ENCODE measurements at regions not wholly inside any gene's neighbourhood (a gene's known extent, or its start where the extent isn't known, plus 50 kb on each side); places are given as distances from the start of the nearest gene placed in this dataset.

DNA sequence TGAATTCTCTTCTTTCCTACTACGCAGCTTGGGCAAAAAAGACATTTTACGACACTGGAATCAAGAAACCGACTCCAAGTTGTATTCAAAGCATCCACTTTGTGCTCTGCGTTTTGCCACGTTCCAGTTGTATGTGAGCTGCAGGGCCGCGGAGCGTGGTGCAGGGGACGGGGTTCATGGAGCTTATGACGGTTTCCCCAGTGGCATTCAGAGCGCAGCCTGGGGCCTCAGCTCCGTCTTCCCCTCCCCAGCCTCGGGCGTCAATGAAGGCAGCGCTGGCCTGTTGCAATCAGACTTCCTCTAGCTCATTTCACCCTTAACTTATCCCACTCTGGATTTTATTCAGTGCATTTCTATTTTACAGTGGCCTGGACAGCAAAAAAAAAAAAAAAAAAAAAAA, 403.4 kb upstream of the KLF6 start:
- no peaks in the 10 kb centered on the region for H3K27me3 ChIP-seq (ENCODE audit: insufficient read depth, low read length)
- H3K4me2 ChIP-seq (ENCODE audit: insufficient read depth, insufficient read length, low read length), result no peak overlapping the region
- no peak overlapping the region for H4K5ac ChIP-seq (ENCODE audit: insufficient read length, low read depth, low read length)
- H4K8ac ChIP-seq (replicated peaks; ENCODE audit: insufficient read length, low read depth, low read length), result no peak overlapping the region
- H3K79me2 ChIP-seq (ENCODE audit: insufficient read depth, low read length), result no peaks in the 10 kb centered on the region
- H3K9me3 ChIP-seq (ENCODE audit: control insufficient read depth, low read depth, low read length), result no peaks in the 10 kb centered on the region
- H3K9me3 Mint-ChIP-seq, result no peaks in the 10 kb centered on the region
- H3T11ph ChIP-seq (ENCODE audit: low read length), result no peak overlapping the region
- no peak overlapping the region for H3K4ac ChIP-seq (ENCODE audit: low read depth, low read length)
- H2BK5ac ChIP-seq (ENCODE audit: insufficient read length, low read length), result no peak overlapping the region
- H3K4me1 ChIP-seq (ENCODE audit: insufficient read depth, low read length), result no peaks in the 10 kb centered on the region
- H3K27ac Mint-ChIP-seq, result no peak overlapping the region
- H3K27ac ChIP-seq (ENCODE audit: insufficient read length, low read depth, low read length), result no peak overlapping the region
- no peak overlapping the region for H3K18ac ChIP-seq (ENCODE audit: insufficient read length, low read depth, low read length)
- H2AFZ ChIP-seq (ENCODE audit: low read length), result no peak overlapping the region
- no peak overlapping the region for H3K23ac ChIP-seq (ENCODE audit: insufficient read length, low read depth, low read length)
- no peak overlapping the region for H4K91ac ChIP-seq (ENCODE audit: insufficient read length, low read depth, low read length)
- TF ChIP-seq, protein P1, sequence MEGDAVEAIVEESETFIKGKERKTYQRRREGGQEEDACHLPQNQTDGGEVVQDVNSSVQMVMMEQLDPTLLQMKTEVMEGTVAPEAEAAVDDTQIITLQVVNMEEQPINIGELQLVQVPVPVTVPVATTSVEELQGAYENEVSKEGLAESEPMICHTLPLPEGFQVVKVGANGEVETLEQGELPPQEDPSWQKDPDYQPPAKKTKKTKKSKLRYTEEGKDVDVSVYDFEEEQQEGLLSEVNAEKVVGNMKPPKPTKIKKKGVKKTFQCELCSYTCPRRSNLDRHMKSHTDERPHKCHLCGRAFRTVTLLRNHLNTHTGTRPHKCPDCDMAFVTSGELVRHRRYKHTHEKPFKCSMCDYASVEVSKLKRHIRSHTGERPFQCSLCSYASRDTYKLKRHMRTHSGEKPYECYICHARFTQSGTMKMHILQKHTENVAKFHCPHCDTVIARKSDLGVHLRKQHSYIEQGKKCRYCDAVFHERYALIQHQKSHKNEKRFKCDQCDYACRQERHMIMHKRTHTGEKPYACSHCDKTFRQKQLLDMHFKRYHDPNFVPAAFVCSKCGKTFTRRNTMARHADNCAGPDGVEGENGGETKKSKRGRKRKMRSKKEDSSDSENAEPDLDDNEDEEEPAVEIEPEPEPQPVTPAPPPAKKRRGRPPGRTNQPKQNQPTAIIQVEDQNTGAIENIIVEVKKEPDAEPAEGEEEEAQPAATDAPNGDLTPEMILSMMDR (conservative IDR thresholded peaks at IDR 0.05), result no peak
- H2AK5ac ChIP-seq (ENCODE audit: insufficient read length, low read length), result no peak overlapping the region
- no peak overlapping the region for H2BK20ac ChIP-seq (ENCODE audit: low read depth, low read length, poor library complexity, severe bottlenecking)
- WGBS (ENCODE audit: extremely low coverage, insufficient read length, low lambda C conversion rate), result no CpG with 5 or more reads among the region's 15 CpGs
- no peak for DNase-seq
- H3K27me3 Mint-ChIP-seq (ENCODE audit: low read depth), result no peaks in the 10 kb centered on the region
- no peak overlapping the region for H2BK12ac ChIP-seq (ENCODE audit: insufficient read length, low read depth, low read length)
- H3K4me1 Mint-ChIP-seq, result peaks cover 4% of the 10 kb centered on the region in 2 experiments
- no peak overlapping the region for H2BK15ac ChIP-seq (ENCODE audit: low read depth, low read length)
- no peaks in the 10 kb centered on the region for H3K79me1 ChIP-seq (ENCODE audit: insufficient read depth, low read depth, low read length, poor library complexity, severe bottlenecking)
- H3K9ac ChIP-seq (ENCODE audit: extremely low read depth, insufficient read length, low read length), result no peak overlapping the region
- no peak overlapping the region for H3K4me3 Mint-ChIP-seq
- no peaks in the 10 kb centered on the region for H4K20me1 ChIP-seq (ENCODE audit: control insufficient read depth, insufficient read depth, insufficient read length)
- H3K14ac ChIP-seq (ENCODE audit: insufficient read depth, low read length), result no peak overlapping the region; the same call in 1 of the 2 replicates
- no peaks in the 10 kb centered on the region for H3K36me3 Mint-ChIP-seq (ENCODE audit: insufficient read depth in 1 of 3, low read depth in 3 of 3)
- H3K56ac ChIP-seq (ENCODE audit: insufficient read length, low read depth, low read length), result no peak overlapping the region
- no peaks in the 10 kb centered on the region for H3K23me2 ChIP-seq (ENCODE audit: insufficient read length, low read depth, low read length, poor library complexity, severe bottlenecking)
- H2BK120ac ChIP-seq (ENCODE audit: low read depth, low read length, poor library complexity, severe bottlenecking), result no peak overlapping the region
